RWPE2 (cell line): ENCODE measurements at regions not wholly inside any gene's neighbourhood (a gene's known extent, or its start where the extent isn't known, plus 50 kb on each side); places are given as distances from the start of the nearest gene placed in this dataset.

Experiments used
- ATAC-seq: fragments of 200-7000 bp; cut with Tn5 transposase; 3 replicates; pipeline ENCODE4 v1.9.1; 2021; ENCODE audit warnings: low read depth
- DNase-seq: peaks from one replicate; pipeline ENCODE4 v3.0.0-alpha.2; 2020; ENCODE audit warnings: low spot score
- H3K27ac ChIP-seq: fragments of 450-650 bp; 2 replicates; pipeline ENCODE4 v1.5.1; 2017; ENCODE audit warnings: mild to moderate bottlenecking; ENCODE audit not compliant: poor library complexity, severe bottlenecking
- H3K27me3 ChIP-seq: fragments of 250-450 bp; sonication (Bioruptor Pico); 2 replicates; pipeline ENCODE4 v1.5.1; 2021; ENCODE audit warnings: mild to moderate bottlenecking, moderate library complexity; ENCODE audit not compliant: insufficient read depth, poor library complexity, severe bottlenecking
- H3K36me3 ChIP-seq: fragments of 250-450 bp; sonication (Bioruptor Pico); 2 replicates; pipeline ENCODE4 v1.5.1; 2020; ENCODE audit warnings: low read depth, mild to moderate bottlenecking, moderate library complexity
- H3K4me1 ChIP-seq: fragments of 250-450 bp; sonication (Bioruptor Pico); 2 replicates; pipeline ENCODE4 v1.5.1; 2021; ENCODE audit warnings: mild to moderate bottlenecking, moderate library complexity; ENCODE audit not compliant: insufficient read depth, poor library complexity, severe bottlenecking
- H3K4me3 ChIP-seq: fragments of 250-450 bp; sonication (Bioruptor Pico); 2 replicates; pipeline ENCODE4 v1.5.1; 2021; ENCODE audit warnings: mild to moderate bottlenecking, moderate library complexity; ENCODE audit not compliant: severe bottlenecking
- H3K9me3 ChIP-seq: fragments of 250-450 bp; sonication (Bioruptor Pico); 2 replicates; pipeline ENCODE4 v1.5.1; 2021; ENCODE audit warnings: mild to moderate bottlenecking, moderate library complexity; ENCODE audit not compliant: severe bottlenecking
- TF ChIP-seq, protein P1 (sequence below): fragments of 450-650 bp; IDR thresholded peaks from one replicate; pipeline ENCODE4 v1.5.1; 2017; ENCODE audit warnings: mild to moderate bottlenecking, moderate library complexity; ENCODE audit not compliant: poor library complexity, severe bottlenecking

DNA sequence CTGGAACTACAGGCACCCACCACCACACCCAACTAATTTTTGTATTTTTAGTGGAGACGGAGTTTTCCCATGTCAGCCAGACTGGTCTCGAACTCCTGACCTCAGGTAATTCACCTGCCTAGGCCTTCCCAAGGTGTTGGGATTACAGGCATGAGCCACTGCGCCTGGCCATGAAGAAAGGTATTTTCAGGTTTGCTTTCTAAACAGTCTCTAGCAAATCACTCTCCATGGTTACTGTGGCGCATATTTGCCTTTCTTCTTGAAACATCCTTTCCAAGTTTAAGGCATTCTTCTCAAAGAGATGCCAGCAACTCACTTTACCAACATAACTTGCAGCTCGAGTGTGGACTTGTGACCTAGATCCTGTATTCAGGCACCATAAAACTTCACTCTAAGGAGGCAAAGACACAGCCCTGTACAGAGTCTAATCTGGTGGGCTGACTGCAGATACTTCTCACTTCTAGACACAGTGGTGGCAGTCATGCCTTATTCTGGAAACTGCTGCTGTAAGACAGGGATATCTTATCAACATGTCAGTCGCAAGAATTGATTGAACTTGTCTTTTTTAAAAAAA, 461.4 kb upstream of the TSHZ3 start:
- TF ChIP-seq, protein P1, sequence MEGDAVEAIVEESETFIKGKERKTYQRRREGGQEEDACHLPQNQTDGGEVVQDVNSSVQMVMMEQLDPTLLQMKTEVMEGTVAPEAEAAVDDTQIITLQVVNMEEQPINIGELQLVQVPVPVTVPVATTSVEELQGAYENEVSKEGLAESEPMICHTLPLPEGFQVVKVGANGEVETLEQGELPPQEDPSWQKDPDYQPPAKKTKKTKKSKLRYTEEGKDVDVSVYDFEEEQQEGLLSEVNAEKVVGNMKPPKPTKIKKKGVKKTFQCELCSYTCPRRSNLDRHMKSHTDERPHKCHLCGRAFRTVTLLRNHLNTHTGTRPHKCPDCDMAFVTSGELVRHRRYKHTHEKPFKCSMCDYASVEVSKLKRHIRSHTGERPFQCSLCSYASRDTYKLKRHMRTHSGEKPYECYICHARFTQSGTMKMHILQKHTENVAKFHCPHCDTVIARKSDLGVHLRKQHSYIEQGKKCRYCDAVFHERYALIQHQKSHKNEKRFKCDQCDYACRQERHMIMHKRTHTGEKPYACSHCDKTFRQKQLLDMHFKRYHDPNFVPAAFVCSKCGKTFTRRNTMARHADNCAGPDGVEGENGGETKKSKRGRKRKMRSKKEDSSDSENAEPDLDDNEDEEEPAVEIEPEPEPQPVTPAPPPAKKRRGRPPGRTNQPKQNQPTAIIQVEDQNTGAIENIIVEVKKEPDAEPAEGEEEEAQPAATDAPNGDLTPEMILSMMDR = no peak
- Histone ChIP-seq H3K27ac (no peak overlapping the region), H3K4me1 (no peaks in the 10 kb centered on the region), H3K36me3 (no peaks in the 10 kb centered on the region), H3K9me3 (no peaks in the 10 kb centered on the region), H3K27me3 (no peaks in the 10 kb centered on the region), H3K4me3 (no peak overlapping the region)
- no peak for ATAC-seq
- no peak for DNase-seq

DNA sequence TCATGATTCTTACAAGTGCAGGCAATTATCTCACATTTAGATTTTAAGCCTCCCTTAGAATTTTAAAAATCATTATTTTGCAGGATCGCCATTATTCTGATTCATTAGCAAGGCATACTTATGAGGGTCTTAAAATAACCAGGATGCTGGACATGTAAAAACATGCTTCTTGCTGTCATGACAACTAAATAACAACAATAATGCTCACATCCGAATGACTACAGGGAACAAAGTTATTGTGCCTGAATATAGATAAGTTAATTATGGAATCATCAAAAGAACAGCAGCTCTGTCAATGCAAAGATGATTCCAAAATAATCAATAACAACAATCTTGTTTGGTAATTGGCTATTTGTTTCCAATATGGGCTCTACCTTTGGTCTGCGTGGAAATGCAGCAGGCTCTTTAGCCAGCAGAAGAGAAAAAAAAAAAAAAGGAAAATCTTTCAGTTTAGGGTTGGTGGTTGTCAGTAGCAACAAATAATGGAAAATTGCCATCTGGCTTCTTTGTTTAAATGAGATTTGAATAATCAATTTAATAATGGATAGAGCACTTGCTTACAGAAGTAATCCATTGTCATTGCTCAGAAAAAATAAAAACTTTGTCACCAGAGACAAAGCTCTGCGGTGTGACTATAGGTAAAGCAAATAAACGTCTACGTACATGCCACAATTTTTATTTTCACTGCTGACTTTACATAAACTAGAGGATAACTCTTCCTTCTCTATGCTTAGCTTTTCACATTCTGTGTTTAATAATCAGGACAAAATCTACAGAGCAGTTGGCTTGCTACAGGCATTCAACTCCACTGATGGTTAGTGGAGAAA, 468.9 kb upstream of the TSHZ3 start:
- no peaks in the 10 kb centered on the region for H3K9me3 ChIP-seq
- TF ChIP-seq, protein P1 = no peak

DNA sequence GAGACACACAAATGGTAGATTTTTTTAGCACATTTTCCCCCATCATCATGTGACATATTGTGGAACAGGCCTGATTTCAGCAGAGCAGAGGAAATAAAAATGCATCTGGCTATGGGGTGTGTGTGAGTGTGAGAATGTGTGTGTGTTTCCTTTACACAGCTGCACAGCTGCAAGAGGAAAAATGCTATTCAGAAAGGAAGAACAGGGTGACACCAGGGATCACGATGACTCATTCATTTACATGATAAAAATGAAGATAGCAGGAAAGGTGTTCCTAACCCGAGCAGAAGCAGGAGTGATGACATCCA, 469.5 kb upstream of the TSHZ3 start:
- ATAC-seq = no peak

More for the DNA sequence above, 468.9 kb upstream of the TSHZ3 start:
- no peak overlapping the region for H3K4me3 ChIP-seq
- H3K27ac ChIP-seq = no peak overlapping the region
- H3K36me3 ChIP-seq = no peaks in the 10 kb centered on the region
- DNase-seq (no peak), ATAC-seq (no peak)
- H3K4me1 ChIP-seq = no peaks in the 10 kb centered on the region
- no peaks in the 10 kb centered on the region for H3K27me3 ChIP-seq

DNA sequence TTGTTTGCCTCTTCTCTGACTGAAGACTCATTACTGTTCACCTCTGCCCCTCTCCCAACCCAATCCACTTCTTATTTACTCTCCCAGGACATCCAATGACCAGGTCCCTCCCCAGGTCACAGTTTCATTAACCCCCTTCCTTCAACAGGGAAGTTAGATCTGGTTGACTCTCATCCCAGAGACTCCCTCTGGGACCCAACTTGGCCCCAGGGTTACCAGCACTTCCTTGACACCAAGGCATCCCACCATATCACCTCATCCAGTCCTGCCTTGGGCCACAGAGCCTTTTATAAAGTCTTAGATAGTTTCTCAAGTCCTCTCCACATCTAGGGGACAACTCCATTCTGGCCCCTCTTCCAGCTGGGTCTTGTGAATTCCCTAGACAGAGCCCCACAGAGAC, 470.6 kb upstream of the TSHZ3 start:
- no peaks in the 10 kb centered on the region for H3K9me3 ChIP-seq
- DNase-seq (no peak), ATAC-seq (no peak)
- H3K36me3 ChIP-seq = no peaks in the 10 kb centered on the region
- H3K4me1 ChIP-seq = no peaks in the 10 kb centered on the region
- H3K27ac ChIP-seq = no peak overlapping the region
- H3K4me3 ChIP-seq = no peak overlapping the region
- H3K27me3 ChIP-seq = no peaks in the 10 kb centered on the region
- TF ChIP-seq, protein P1 = no peak

More for the DNA sequence above, 469.5 kb upstream of the TSHZ3 start:
- Histone ChIP-seq H3K4me1 (no peaks in the 10 kb centered on the region), H3K36me3 (no peaks in the 10 kb centered on the region), H3K27ac (no peak overlapping the region), H3K27me3 (no peaks in the 10 kb centered on the region), H3K4me3 (no peak overlapping the region), H3K9me3 (no peaks in the 10 kb centered on the region)
- no peak for DNase-seq
- TF ChIP-seq, protein P1 = no peak

DNA sequence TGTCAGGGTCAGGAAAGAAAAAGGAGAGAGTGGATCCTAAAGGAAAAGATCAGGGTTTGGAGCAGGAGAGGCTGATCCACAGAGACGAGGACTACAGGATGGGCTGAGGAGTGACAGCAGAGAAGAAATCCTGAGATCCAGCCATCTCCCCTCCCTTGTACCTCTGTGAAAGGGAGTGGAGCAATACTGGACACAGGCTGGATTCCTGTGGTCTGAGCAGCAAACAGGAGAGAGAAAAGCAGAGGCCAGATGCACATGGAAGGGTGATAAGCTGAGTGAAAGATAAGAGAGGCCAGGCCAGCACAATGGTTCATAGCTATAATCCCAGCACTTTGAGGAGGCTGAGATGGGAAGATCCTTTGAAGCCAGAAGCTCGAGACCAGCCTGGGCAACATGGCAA, 472.1 kb upstream of the TSHZ3 start:
- no peaks in the 10 kb centered on the region for H3K36me3 ChIP-seq
- TF ChIP-seq, protein P1 = no peak
- no peak overlapping the region for H3K27ac ChIP-seq
- ATAC-seq = no peak
- H3K27me3 ChIP-seq = no peaks in the 10 kb centered on the region
- no peak for DNase-seq
- H3K4me3 ChIP-seq = no peak overlapping the region
- H3K9me3 ChIP-seq = no peaks in the 10 kb centered on the region
- no peaks in the 10 kb centered on the region for H3K4me1 ChIP-seq
